Psoas muscle (tissue), 7 donors: ENCODE measurements at regions not wholly inside any gene's neighbourhood (a gene's known extent, or its start where the extent isn't known, plus 50 kb on each side); places are given as distances from the start of the nearest gene placed in this dataset.

ENCODE experiments used
- ATAC-seq, 4 donors: fragments of 200-7000 bp; cut with Tn5 transposase; one replicate each; pipeline ENCODE4 v1.9.1; 2020; ENCODE audit warnings: moderate library complexity in 3 of 4, mild to moderate bottlenecking in 2 of 4
- DNase-seq, 2 donors: peaks; one replicate each; pipeline ENCODE4 v3.0.0-alpha.2; 2020
- H3K27ac ChIP-seq: fragments of 200-600 bp; one replicate; pipeline ENCODE4 v1.8.0; 2022
- H3K27me3 ChIP-seq, 3 donors: fragments of 200-600 bp in 1 of 3; one replicate each; pipeline versions ENCODE4 v1.6.1 to v1.8.0; 2013 to 2022; ENCODE audit warnings: low read length in 2 of 3, mild to moderate bottlenecking in 2 of 3, moderate library complexity in 1 of 3; ENCODE audit not compliant: insufficient read depth in 3 of 3
- H3K36me3 ChIP-seq, 2 donors: fragments of 200-600 bp in 1 of 2; one replicate each; pipeline versions ENCODE4 v1.6.1 to v1.8.0; 2013 to 2022; ENCODE audit warnings: low read depth in 1 of 2, mild to moderate bottlenecking in 1 of 2, moderate library complexity in 1 of 2; ENCODE audit not compliant: insufficient read depth in 1 of 2
- H3K4me1 ChIP-seq: fragments of 200-600 bp; one replicate; pipeline ENCODE4 v1.8.0; 2022
- H3K4me3 ChIP-seq: fragments of 200-600 bp; one replicate; pipeline ENCODE4 v1.8.0; 2022; ENCODE audit warnings: mild to moderate bottlenecking
- H3K9me3 ChIP-seq: fragments of 200-600 bp; one replicate; pipeline ENCODE4 v1.8.0; 2022
- WGBS, 3 donors: extraction: QIAGEN DNeasy Blood & Tissue Kit; methylation state at CpG; one replicate each; pipeline versions ENCODE4 v1.1.6 to v1.1.7; 2013; 5-methylcytosine and 5-hydroxymethylcytosine counted together
- intact Hi-C, 2 donors: fragments of 100-400 bp; cut with DNase I; formaldehyde crosslinking; loops; one replicate each; pipeline versions ENCODE4 v1.11.0 to v1.14.2; 2022
- TF ChIP-seq, protein P1 (sequence below): fragments of 200-600 bp; IDR thresholded peaks from one replicate; pipeline ENCODE4 v1.8.0; 2022; ENCODE audit warnings: antibody characterized with exemption
- donor health status: healthy with polysubstance abuse.
- donor health status: DM: no; HTN: no; CAD: no; lungs with moderate emphysema.
- donor health status: Bipolar disorder and iron deficiency.
- donor health status: healthy.
- donor health status: DM: yes; HTN: yes; CAD: no.
- donor health status: DM: no; HTN: no; CAD: no.
- donor health status: DM: yes; HTN: yes; CAD: no.

GRCh38 chr13:26968431-26969341 is 202.9 kb downstream of the USP12 start:
- DNase-seq = no peak

DNA sequence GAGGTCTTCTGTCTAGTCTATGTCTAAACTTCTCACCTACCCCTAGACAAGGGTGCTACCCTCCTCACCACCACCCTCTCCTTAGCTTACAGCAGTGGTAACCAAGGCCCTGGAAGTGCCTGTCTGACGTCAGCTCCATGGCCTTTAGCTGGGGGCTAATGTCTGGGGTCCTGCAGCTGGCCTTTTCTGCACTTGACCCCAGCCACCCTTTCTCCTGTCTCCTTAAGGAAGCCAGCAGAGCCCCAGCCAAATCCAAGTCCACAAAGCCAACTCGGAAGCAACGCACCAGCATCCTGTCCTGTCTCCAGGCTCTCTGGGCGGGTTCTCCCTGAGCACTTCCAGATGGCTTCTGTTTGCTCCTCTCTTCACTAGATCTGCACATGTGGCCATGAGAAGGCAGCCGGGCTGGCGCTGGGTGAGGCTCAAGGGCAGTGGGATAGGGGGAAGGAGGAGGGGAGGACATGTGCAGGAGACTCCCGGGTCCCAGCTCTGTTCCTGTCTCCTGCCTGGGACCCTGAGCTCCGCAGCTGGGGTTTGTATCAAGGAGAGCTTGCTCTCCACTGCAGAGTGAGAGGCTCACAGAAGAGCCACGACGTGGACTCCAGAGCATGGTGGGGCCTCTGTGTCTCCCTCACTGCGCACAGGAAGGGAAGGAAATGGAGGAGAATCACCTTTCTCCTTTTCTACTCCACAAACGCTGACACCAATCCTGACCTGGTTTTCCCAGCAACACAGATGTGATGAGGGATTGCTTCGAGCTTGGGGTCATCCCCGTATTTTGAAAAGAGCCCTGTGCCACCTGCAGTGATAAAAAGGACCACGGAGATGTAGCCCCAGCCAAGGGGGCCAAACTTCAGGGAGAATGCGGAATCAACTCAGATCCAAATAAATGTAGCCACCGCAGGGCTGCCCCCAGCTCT is 204.2 kb downstream of the USP12 start:
- whole genome bisulfite sequencing, 3 donors = 36 to 41% (median 40%) methylated on average over 17 of the region's 17 CpGs
- Histone ChIP-seq H3K4me1 (no peaks in the 10 kb centered on the region), H3K36me3 (no peaks in the 10 kb centered on the region), H3K9me3 (no peaks in the 10 kb centered on the region), H3K27me3 (peaks cover 0 to 19% (median 0%) of the 10 kb centered on the region in 3 donors), H3K27ac (no peak overlapping the region), H3K4me3 (no peak overlapping the region)
- DNase-seq = no peak
- intact Hi-C loops = no loop called here
- no peak for ATAC-seq
- TF ChIP-seq, protein P1, sequence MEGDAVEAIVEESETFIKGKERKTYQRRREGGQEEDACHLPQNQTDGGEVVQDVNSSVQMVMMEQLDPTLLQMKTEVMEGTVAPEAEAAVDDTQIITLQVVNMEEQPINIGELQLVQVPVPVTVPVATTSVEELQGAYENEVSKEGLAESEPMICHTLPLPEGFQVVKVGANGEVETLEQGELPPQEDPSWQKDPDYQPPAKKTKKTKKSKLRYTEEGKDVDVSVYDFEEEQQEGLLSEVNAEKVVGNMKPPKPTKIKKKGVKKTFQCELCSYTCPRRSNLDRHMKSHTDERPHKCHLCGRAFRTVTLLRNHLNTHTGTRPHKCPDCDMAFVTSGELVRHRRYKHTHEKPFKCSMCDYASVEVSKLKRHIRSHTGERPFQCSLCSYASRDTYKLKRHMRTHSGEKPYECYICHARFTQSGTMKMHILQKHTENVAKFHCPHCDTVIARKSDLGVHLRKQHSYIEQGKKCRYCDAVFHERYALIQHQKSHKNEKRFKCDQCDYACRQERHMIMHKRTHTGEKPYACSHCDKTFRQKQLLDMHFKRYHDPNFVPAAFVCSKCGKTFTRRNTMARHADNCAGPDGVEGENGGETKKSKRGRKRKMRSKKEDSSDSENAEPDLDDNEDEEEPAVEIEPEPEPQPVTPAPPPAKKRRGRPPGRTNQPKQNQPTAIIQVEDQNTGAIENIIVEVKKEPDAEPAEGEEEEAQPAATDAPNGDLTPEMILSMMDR = no peak

More at GRCh38 chr13:26968431-26969341, 202.9 kb downstream of the USP12 start:
- intact Hi-C loops = no loop called here
- H3K4me1 ChIP-seq = no peaks in the 10 kb centered on the region
- no peaks in the 10 kb centered on the region for H3K9me3 ChIP-seq
- H3K27me3 ChIP-seq = peaks cover 0 to 19% (median 0%) of the 10 kb centered on the region in 3 donors
- H3K27ac ChIP-seq = no peak overlapping the region
- TF ChIP-seq, protein P1 = no peak
- H3K36me3 ChIP-seq = no peaks in the 10 kb centered on the region
- H3K4me3 ChIP-seq = no peak overlapping the region
- 48 to 57% (median 55%) methylated on average over 21 to 22 of the region's 22 CpGs for WGBS, 3 donors
- no peak for ATAC-seq

GRCh38 chr13:26966701-26967080 is 204.9 kb downstream of the USP12 start:
- H3K4me3 ChIP-seq = no peak overlapping the region
- no peaks in the 10 kb centered on the region for H3K9me3 ChIP-seq
- WGBS, 3 donors = 72 to 87% (median 81%) methylated on average over 4 of the region's 4 CpGs
- peaks cover 0 to 19% (median 0%) of the 10 kb centered on the region in 3 donors for H3K27me3 ChIP-seq
- H3K4me1 ChIP-seq = no peaks in the 10 kb centered on the region
- no peak overlapping the region for H3K27ac ChIP-seq
- H3K36me3 ChIP-seq = no peaks in the 10 kb centered on the region
- ATAC-seq (no peak), DNase-seq (no peak)
- intact Hi-C loops = no loop called here
- TF ChIP-seq, protein P1 = no peak

DNA sequence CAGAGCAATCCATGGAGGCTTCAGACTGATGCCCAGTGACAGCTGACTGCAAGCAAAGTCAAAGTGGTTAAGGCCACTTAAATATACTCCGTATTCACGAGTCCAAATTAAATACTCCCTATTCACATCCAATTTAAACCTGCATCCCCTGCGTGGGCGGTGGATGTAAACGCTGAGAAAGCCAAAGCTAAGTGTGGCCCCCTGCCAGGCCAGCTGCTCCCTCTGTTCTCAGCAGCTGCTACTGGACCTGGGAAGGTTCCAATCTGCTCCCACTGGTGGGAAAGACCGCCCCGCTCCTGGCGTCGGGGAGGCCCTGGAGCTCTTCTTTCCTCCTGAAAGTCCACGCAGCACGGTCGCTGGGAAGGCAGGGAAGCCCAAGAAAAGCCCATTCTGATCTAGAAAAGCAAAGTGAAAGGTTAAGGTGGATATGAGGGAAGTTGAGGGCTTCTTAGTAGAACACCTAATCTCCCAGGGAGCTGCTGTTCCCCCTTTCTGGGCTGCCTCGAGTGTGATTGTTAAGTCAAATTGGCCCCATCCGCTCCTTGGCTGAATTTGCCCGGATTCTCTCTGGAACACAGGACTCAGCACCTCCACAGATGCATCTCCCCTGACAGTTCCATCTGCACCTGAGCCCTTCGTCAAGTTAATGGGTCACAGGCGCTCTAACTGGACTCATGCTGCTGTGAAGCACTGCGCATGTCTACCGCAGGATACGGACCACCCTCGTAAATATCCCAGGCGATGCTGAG is 205.5 kb downstream of the USP12 start:
- intact Hi-C loops = no loop called here
- TF ChIP-seq, protein P1 = no peak
- H3K36me3 ChIP-seq = no peaks in the 10 kb centered on the region
- H3K27ac ChIP-seq = no peak overlapping the region
- no peak for ATAC-seq
- WGBS, 3 donors = 29 to 31% (median 29%) methylated on average over 20 to 22 of the region's 22 CpGs
- peak in 1 of 2 donors; percentile 69 for DNase-seq
- no peaks in the 10 kb centered on the region for H3K4me1 ChIP-seq
- no peak overlapping the region for H3K4me3 ChIP-seq
- peaks cover 0 to 19% (median 0%) of the 10 kb centered on the region in 3 donors for H3K27me3 ChIP-seq
- no peaks in the 10 kb centered on the region for H3K9me3 ChIP-seq
